Effector CD8-positive, alpha-beta T cell (primary cell): ENCODE measurements at regions not wholly inside any gene's neighbourhood (a gene's known extent, or its start where the extent isn't known, plus 50 kb on each side); places are given as distances from the start of the nearest gene placed in this dataset.
"Not testable (repeated sequence)": the region's sequence is repeated elsewhere in the genome, so short reads cannot be mapped to it uniquely, and the experiment has no call there.

Source experiments
- DNase-seq: peaks from one replicate; lab custom pipeline; 2025; lab: John Stamatoyannopoulos, UW

DNA sequence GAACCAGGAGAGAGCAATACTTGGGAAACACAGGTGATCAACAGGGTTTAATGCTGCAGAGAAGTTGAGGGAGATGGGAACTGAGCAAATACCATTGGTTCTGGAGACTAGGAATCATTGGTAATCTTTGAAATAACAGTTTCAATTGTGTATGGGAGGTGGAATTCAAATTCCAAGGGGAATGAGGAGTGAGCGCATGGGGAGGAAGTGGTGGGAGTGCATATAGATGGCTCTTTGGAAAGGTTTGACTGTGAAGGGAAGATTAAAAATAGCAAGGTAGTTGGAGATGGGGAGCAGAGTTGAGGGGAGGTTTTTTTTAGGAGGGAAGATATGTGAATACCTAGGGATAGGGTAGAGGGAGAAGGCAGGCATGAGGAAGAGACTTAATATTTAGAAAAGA, 51.1 kb upstream of the ROPN1 start:
- no peak for DNase-seq

DNA sequence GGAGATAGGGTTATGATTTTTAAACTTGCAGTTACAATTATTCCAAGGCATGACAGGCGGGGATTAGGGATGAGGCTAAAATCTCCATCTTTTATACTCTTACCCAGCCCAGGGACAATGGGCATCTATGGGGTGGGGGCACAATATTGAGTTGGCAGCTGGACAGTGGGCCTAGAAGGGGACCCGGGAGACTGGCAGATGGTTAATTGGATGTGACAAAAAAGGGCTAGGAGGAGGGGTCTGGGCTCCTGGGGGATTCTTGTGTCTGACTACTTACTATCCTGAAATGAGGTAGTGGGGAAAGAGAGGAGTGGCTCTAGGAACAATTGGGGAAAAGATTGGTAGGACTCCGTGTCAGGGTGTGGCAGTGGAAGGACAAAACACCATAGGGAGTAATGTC, 53.0 kb upstream of the ROPN1 start:
- no peak for DNase-seq

DNA sequence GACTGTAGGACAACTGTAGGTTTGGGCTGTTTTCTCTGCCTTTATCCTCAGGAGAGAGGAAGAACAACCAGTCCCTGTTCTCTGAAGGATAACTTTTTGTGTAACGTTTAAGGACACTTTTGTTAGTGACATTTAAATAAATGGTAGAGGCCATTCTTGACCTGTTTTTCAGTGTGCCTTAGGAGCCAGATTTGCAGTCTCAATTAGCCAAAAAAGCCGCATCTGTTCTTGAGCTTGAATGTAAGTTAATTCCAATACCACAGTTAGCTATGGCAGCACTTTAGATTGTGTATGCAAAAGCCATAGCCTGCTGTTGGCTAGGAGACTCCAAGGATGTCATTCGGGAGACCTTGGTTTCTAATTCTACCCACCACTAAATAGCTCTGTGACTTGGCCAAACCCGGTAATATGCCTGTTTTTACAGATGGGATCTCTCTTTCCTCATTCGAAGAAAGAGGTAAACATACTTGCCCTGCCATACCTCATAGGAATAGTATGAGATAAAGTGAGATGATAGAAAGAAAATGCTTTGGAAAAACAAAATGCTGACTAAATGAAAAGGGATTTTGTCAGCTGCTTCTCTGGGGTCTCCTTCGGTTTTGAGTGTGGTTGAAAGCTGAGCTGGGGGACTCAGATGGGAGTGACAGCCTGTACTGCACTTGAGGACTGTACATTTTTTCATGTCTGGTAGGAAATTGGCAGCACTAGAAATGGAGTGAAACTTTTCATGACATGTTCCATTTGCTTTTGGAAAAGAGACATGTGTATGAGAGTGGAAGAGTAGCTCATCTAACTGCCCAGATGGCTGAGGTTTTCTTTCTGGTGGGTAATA, 57.3 kb upstream of the ROPN1 start:
- no peak for DNase-seq

DNA sequence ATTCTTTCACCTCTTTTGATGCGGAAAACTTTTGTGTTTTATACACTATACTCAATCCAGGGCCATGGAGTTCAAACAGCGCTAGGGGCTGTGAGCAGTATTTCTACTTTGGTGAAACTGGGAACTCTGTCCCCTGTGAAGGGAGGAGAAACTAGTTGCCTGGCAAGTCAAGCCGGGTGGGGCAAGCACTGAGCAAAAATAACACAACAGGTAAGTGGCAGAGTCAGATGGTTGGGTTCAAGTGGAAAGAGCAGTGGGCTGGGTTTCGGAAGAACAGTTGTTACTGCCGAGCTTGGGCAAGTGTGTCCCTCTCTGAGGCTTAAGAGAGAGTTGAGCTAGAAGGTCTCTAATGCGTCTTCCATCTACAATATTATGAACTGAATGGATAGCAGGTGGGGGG, 59.7 kb upstream of the ROPN1 start:
- no peak for DNase-seq

DNA sequence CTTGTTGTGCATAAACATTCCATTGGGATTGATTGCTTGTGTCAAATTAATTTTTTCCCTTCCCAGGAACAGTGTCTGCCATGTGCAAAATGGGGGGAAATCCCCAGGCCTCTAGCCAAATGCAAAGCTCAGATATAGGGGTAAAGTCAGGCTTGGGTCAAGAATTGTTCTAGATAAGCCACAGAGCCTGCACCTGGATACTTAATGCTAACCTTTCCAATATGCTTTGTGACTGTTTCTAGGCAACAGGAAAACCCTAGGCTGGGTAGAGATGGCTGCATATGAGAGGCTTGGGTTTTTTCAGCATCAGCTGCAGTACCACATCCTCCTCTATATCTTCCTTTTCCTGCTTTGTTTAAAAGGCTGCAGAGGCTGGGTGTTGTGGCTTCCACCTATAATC, 61.9 kb upstream of the ROPN1 start:
- no peak for DNase-seq

DNA sequence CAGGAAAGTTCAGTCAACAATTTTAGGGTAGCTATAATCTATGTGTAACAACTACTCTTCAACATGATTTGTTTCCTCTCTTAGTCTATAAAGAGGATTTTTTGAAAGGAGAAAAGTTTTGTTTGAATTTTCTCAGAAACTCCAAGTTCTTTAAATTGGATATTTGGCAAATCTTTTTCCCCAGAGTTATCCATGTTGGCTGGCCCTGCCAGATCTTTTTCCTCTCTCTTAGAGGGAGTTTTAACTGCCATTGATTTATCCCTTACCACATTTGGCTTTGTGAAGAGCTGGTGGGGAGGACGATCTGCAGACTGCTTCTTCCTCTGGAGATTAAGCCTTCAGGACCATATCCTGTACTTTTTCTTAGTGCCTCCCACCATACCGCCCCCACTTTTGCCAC, 64.9 kb upstream of the ROPN1 start:
- no peak for DNase-seq

DNA sequence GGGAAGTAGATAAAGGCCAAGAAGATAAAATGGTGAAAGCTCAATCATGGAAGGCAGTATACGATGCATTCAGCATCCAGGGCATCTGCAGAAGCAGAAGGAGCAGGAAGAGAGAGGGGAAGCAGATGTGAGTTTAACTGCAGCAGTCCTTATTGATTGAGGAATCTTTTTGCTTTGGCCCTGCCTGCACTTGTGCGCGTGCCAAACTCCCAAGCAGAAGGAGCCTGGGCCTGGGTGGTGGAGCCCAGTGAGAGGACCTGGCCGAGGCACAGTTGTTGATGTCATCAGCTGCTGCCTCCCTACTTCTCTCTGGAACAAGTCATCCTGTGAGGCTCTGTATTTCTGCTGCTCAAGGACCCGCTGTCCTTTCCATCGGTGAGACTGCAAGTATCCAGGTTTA, 65.5 kb upstream of the ROPN1 start:
- DNase-seq = no peak

DNA sequence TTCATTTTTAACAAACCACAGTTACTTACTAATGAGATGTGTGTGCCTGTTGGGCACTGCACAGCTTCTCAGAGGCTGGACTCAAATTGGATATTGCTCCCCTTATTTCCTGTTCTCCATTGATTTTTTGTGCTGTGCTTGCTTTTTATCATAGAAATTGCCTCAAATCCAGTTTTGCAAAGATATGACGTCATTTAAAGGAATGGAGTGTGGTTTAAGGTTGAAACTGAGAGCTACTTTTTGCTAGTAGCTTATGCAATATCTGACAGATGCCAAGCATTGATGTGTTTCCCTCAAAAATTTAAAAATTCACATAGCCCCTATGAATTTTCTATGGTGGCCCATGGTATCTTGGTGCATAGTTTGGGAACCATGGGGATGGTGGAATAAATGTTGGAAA, 67.7 kb upstream of the ROPN1 start:
- no peak for DNase-seq

DNA sequence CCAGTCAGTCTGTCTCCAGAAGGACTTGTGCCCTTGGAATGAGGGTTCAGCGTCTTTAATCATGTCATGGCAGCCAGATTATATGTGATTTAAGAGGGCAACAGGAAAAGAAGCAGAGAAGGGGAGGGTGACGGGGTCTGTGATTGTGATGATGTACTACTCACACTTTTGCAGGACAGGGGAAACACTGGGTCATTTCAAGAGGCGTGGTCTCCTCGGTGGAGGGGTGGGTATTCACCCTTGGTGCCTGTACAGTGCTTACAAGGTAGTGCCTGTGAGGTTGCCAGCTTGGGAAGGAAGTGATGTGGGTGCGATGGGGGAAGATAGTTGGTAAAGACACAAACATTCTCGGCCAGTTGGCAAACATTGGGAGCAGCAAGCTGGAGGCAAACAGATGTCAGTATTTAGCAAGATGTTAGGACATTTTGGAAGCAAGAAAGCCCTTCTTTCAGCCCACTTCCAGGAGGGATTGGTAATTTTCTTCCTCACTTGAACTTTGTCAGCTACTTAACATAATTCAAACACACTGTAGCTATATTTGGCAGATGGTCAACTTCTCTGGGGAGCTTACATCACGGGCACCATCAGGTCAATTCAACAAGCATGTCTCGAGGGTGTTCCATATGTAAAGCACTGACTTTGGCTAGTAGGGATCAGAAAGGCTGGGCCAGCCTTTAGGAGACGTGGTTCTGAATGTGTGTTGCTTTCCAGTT, 71.4 kb upstream of the ROPN1 start:
- no peak for DNase-seq

DNA sequence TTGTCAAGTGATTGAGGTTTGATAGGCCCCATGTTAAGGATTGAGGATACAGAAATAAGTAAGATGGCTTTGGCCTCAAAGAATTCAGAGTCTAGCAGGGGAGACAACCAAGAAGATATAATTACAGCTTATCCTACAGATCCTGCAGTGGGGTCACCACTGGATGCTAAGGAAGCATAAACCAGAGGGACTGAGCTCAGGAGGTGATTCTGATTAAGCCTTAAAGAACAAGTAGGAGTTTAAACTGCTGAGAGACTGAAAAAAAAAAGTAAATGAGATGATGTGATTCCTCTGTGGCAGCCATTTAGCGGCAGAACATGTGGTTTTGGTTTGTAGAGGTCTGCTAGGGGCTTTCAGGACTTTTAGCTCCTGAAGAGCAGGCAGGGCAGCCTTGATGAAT, 72.1 kb upstream of the ROPN1 start:
- no peak for DNase-seq

DNA sequence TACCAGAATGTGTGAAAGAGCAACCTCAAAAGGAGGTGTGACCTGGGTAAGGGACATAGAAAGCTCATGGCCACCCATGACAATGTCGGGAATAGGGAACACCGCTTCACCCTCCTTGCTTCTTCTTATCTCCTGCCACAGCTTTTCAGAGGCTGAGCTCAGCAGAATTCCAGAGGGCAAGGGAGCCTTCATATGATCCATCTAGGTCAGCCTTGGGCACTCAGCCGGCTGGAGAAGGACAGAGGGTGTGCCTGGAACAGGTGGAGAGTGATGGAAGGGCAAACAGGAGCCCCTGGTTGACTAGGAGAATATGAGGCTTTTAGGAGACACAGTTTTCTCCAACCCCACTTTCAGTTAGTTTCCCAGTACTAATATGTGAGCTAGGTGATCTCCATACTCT, 74.6 kb upstream of the ROPN1 start:
- DNase-seq = not testable (repeated sequence)

DNA sequence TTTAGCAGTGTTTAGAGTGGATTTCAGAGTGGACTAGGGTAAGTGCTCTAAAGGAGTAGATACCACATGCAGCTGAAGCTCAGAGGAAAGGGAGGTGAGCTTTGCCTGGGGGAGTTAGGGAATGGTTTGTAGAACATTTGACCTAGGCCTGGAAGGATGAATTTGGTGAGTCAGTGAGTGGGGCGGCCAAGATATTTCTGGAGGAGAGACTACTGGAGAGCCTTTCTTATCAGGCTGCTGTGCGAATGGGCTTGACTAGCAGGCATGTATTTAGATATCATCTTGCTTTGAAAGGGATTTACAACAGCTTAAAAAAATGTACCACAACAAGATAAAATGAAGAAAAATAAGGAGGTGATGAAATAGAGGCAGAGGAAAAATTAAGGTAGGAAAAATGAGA, 77.8 kb upstream of the ROPN1 start:
- not testable (repeated sequence) for DNase-seq

DNA sequence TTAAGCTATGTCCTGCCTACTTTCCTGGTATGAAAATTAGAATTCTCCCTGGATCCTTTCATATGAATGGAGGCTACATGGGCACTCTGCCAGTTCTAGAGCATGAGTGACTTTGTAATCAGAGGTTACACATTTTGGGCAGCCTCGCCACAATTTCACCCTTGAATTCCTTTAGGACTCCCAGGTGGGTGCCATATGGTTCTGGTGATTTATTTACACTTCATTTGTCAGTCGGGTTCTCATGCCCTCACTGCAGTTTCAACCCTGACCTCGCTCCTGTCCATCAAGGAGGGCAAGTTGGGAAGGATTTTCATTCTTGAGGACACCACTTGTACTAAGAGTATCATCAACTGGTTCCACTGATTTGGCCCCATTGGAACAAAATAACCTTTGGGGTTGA, 83.2 kb upstream of the ROPN1 start:
- DNase-seq = not testable (repeated sequence)

DNA sequence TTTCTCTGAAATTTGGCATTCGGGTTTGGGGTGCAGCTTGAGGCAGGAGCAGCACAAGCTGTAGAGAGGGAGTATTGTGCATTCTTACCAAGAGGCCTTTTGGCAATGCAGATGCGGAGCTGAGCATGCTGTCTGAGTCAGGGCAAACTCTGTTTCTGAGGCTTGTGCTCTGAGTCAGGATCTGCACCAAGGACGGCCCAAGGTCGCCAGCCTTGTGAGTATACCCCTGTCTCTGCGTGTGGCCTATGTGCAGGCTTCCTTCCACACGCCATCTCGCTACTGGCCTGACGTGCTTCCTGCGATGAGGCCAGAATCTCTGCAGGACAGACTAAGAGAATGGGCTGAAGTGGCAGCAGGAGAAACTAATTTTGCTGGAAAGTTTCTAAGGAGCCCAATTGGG, 83.8 kb upstream of the ROPN1 start:
- DNase-seq = no peak

DNA sequence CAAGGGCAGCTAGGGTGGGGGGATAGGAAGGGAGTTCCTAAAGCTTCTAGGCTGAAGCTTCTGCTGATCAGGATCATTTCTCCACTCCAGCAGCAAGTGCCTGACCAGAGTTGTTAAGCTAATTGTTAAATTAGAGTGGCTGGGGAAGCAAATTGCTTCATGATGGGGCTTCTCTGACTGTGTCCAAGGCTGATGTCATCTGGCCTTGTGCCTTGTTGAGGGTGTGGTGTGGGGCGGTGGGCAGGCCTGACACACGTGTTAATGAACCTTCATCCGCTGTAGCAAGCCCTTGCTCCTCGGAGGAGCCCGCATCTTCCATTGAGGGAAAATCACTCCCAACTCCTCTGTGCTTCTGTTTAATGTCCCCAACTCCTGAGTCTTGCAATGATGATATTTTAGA, 84.3 kb upstream of the ROPN1 start:
- no peak for DNase-seq

DNA sequence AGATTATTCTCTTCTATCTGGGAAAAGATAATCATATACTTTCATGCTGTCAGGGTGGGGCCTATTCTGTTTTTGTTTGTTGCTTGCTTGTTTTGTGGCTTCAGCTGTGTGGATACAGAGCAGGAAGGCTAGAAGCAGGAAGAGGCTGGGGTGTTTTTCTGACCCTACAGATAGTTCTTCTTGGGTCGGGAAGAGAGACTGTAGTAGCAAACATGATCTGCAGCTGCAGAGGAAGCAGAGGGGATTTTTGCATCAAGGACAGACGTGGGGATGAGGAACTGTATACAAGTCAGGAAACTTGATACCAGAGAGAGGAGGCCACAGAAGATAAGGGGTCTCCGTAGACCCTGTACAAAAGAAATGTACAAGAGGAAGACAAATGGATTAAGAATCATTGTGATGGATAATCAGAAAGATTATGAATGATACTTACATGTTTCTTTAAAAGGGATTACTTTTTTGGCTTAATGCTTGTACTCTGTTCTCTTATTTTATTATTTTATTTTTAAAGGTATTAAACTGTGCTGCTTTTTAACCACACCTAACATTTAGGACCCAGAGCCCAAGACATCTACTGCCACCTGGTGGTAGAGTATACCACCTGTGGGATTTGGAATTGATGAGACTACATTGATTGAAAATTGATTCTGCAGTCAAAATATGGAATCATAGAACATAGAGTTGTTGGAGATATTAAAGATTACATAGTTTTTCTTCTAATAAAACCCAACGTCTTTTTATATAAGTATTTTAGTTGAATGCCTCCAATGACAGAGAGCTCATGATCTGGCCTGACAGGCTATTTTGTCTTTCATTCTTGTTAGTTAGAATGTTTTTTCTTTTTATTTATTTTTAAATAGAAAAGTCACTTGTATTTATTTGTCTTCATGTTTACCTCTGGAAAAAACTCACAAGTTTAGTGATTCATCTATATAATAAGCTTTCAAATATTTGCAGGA, 87.3 kb upstream of the ROPN1 start:
- no peak for DNase-seq

DNA sequence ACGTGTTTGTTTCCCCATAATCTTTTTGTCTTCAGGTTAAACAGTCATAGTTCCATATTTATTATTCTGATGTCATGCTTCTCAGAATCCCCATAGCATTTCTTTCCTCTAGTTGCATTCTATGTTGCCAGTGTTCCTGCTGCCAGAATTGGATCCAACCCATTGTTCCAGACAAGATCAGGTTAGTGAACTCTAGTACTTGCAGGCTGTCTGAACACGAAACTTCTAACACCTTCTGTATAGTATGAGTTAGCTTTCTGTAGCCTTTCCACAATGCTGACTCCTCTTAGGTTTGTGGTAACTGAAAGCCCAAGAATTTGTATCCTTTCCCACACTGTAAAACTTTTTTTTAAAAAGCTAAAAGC, 88.0 kb upstream of the ROPN1 start:
- DNase-seq = no peak

DNA sequence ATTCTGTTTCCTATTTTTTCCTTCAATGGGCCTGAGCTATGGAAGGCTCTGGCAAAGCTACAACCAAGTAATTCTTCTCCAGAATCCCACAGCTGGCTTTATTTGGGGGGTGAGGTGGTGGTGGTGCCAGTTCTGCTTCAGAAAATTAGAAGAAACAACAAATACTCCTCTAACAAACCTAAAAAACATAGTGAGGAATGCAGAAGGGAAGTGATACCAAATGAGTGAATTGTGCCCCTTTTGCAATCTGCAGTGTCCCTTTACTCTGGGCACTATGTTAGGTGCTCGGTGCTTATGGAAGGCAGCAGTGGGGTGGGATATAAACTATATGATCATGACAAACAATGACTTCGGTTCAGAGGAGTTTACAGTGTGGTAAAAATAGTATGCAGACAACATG, 90.4 kb upstream of the ROPN1 start:
- DNase-seq = no peak

DNA sequence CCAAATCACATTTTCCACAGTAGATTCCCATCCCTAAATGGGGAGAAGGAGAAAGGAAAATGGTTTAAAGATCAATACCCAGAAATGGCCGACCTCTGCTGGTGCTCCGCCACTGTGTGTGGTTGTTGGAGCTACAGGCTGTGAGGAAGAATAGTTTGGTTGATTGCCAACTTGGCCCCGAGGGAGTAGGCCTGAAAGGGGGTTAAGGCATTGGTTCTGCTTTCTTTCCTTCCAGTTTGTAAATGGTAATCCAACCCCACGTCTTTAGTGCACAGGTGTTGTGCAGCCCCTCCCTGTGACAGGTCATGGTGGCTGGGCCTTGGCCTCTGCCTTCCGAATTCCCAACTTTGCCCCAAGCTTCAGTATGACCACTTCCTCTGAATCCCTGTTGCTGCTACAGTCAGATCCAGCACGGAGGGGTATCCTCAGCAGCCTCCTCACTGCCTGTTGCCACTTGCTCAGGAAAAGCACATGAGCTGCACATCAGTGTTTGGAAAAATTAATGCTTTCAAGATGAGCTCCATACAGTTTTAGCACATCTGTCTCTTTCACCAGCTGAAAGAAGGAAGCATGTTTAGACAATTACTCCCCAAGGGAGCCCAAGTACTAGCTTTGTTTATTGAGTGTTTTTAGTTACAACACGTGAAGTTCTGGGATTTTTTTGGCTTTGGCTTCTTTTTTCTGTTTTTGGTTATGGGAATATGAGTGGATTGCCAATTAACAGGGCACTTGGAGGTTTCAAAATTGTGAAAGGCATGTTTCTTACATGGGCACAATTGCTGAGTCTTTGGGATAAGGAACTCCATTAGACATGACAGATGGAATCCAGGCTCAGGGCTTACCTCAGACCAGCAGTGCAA, 92.3 kb upstream of the ROPN1 start:
- DNase-seq = no peak

DNA sequence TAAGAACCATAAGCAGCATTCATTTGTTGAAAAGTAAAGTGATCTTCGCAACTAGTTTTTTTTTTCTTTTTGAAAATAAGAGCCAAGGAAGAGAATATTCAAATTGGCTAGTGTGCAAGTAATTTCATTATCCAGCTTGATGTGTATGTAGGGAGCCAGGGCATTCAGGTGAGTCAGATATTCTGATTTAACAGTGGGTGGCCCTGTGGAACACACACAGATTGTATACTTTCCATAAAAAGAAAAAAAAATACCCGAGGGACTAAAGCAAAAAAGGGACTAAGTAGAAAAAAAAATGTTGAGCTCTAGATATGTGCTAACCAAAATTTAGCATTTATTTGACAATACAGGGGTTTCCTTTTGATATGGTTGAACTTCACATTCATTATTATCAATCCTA, 96.9 kb upstream of the ROPN1 start:
- DNase-seq = no peak

DNA sequence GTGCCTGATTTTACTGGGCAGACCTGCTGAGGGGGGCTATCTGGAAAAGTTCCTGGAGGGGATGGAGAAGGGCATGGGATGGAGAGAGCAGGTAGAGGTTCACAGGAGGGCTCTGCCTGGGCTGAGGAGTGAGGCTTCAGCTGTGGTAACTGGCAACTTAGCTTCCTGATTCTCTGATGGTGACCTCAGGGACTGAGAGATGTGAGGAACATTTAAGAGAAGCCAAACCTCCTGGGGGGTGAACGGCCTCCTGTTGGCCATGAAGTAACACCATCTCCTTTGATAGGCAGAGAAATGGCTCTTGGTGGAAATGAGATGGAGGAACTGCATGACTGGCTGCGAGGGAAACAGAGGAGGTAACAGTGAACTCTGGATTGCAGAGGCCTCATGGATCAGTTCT, 97.3 kb upstream of the ROPN1 start:
- no peak for DNase-seq

DNA sequence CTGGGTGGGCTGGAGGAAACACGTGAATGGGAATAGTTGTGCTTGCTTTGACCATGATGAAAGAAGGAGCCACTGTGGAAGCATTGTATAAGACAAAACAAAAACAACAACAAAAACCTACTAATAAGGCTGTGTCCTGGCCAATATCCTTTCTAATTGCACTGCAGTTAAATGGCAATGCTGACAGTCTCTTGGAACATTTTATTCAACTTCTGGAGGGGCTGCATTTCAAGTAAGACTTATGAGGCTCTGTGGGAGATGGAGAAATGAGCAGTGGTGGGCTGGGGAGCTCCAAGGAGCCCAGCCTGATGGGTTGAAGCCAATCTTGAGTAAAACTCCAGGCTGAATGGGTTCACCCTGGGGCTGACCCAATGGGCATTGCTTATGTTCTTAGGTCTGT, 99.8 kb upstream of the ROPN1 start:
- DNase-seq = no peak
